ENCODE measurements at regions not wholly inside any gene's neighbourhood (a gene's known extent, or its start where the extent isn't known, plus 50 kb on each side); places are given as distances from the start of the nearest gene placed in this dataset.

GRCh38 chr7:47202146-47202783 is 379.6 kb downstream of the TNS3 start:
- no peak for DNase-seq
- CTCF ChIA-PET = no interaction called here

DNA sequence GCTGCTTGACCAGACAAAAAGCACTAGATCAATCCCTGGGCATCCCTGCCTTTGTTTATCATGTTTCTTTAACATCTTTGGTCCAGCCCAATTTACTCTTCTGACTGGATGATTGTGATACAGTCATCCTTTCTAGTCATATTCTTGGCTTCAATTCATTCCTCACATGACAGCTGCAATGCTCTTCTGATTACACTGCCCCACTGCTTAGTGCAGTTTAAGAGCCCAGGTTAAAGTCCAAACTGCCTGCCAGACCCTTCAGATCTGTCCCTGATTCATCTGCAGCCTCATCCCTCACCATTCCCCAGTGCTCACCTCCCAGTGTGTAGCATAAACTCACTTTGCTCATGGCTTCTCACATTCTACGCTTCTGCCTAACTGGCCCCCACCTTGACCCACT is 383.8 kb downstream of the TNS3 start:
- H3K4me1 Mint-ChIP-seq (ENCODE audit: low read depth, unreplicated experiment) = peaks cover 12% of the 10 kb centered on the region
- TF ChIP-seq, protein P1, sequence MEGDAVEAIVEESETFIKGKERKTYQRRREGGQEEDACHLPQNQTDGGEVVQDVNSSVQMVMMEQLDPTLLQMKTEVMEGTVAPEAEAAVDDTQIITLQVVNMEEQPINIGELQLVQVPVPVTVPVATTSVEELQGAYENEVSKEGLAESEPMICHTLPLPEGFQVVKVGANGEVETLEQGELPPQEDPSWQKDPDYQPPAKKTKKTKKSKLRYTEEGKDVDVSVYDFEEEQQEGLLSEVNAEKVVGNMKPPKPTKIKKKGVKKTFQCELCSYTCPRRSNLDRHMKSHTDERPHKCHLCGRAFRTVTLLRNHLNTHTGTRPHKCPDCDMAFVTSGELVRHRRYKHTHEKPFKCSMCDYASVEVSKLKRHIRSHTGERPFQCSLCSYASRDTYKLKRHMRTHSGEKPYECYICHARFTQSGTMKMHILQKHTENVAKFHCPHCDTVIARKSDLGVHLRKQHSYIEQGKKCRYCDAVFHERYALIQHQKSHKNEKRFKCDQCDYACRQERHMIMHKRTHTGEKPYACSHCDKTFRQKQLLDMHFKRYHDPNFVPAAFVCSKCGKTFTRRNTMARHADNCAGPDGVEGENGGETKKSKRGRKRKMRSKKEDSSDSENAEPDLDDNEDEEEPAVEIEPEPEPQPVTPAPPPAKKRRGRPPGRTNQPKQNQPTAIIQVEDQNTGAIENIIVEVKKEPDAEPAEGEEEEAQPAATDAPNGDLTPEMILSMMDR (IDR thresholded peaks at IDR 0.05; ENCODE audit: unreplicated experiment) = no peak
- no peaks in the 10 kb centered on the region for H3K36me3 Mint-ChIP-seq (ENCODE audit: insufficient read depth, unreplicated experiment)
- H3K27ac Mint-ChIP-seq (ENCODE audit: unreplicated experiment) = no peak overlapping the region
- no peak for DNase-seq
- H3K9me3 Mint-ChIP-seq (ENCODE audit: low read depth, unreplicated experiment) = peaks cover 2% of the 10 kb centered on the region
- H3K4me3 Mint-ChIP-seq (ENCODE audit: low read depth, unreplicated experiment) = no peak overlapping the region
- BruUV-seq (replicated peaks) = no TSS peak
- CTCF ChIA-PET = no interaction called here
- peaks cover 44% of the 10 kb centered on the region for H3K27me3 Mint-ChIP-seq (ENCODE audit: unreplicated experiment)
- intact Hi-C loops (cut with micrococcal nuclease; ENCODE audit: unreplicated experiment) = loop anchor here (5.0 kb wide), 1 partner anchor 54 kb away; no protein-coding TSS in a partner anchor

More at GRCh38 chr7:47202146-47202783, 379.6 kb downstream of the TNS3 start:
- H3K4me3 Mint-ChIP-seq (ENCODE audit: low read depth, unreplicated experiment) = no peak overlapping the region
- no peaks in the 10 kb centered on the region for H3K9me3 Mint-ChIP-seq (ENCODE audit: low read depth, unreplicated experiment)
- H3K36me3 Mint-ChIP-seq (ENCODE audit: insufficient read depth, unreplicated experiment) = no peaks in the 10 kb centered on the region
- no TSS peak for BruUV-seq (replicated peaks)
- no peaks in the 10 kb centered on the region for H3K4me1 Mint-ChIP-seq (ENCODE audit: low read depth, unreplicated experiment)
- TF ChIP-seq, protein P1 (IDR thresholded peaks at IDR 0.05; ENCODE audit: unreplicated experiment) = no peak
- peaks cover 64% of the 10 kb centered on the region for H3K27me3 Mint-ChIP-seq (ENCODE audit: unreplicated experiment)
- H3K27ac Mint-ChIP-seq (ENCODE audit: unreplicated experiment) = no peak overlapping the region
- intact Hi-C loops (cut with micrococcal nuclease; ENCODE audit: unreplicated experiment) = no loop called here

GRCh38 chr7:47197486-47197885 is 384.4 kb downstream of the TNS3 start:
- CTCF ChIA-PET = no interaction called here
- intact Hi-C loops (cut with micrococcal nuclease; ENCODE audit: unreplicated experiment) = loop anchor here (5.0 kb wide), 1 partner anchor 55 kb away; no protein-coding TSS in a partner anchor
- no TSS peak for BruUV-seq (replicated peaks)

GRCh38 chr7:47196737-47197136 is 385.2 kb downstream of the TNS3 start:
- TF ChIP-seq, protein P1 (IDR thresholded peaks at IDR 0.05; ENCODE audit: unreplicated experiment) = no peak
- intact Hi-C loops (cut with micrococcal nuclease; ENCODE audit: unreplicated experiment) = loop anchor here (5.0 kb wide), 1 partner anchor 56 kb away; no protein-coding TSS in a partner anchor
- CTCF ChIA-PET = no interaction called here
- no TSS peak for BruUV-seq (replicated peaks)
- Mint-ChIP-seq H3K36me3 (ENCODE audit: insufficient read depth, unreplicated experiment) (no peaks in the 10 kb centered on the region), H3K27ac (ENCODE audit: unreplicated experiment) (no peak overlapping the region), H3K27me3 (ENCODE audit: unreplicated experiment) (peaks cover 34% of the 10 kb centered on the region), H3K4me1 (ENCODE audit: low read depth, unreplicated experiment) (peaks cover 17% of the 10 kb centered on the region), H3K9me3 (ENCODE audit: low read depth, unreplicated experiment) (peaks cover 2% of the 10 kb centered on the region), H3K4me3 (ENCODE audit: low read depth, unreplicated experiment) (no peak overlapping the region)
- DNase-seq = no peak

More at GRCh38 chr7:47197486-47197885, 384.4 kb downstream of the TNS3 start:
- TF ChIP-seq, protein P1 (IDR thresholded peaks at IDR 0.05; ENCODE audit: unreplicated experiment) = no peak
- no peaks in the 10 kb centered on the region for H3K36me3 Mint-ChIP-seq (ENCODE audit: insufficient read depth, unreplicated experiment)
- H3K27me3 Mint-ChIP-seq (ENCODE audit: unreplicated experiment) = peaks cover 42% of the 10 kb centered on the region
- no peak for DNase-seq
- H3K9me3 Mint-ChIP-seq (ENCODE audit: low read depth, unreplicated experiment) = peaks cover 2% of the 10 kb centered on the region
- no peak overlapping the region for H3K27ac Mint-ChIP-seq (ENCODE audit: unreplicated experiment)
- no peak overlapping the region for H3K4me3 Mint-ChIP-seq (ENCODE audit: low read depth, unreplicated experiment)
- H3K4me1 Mint-ChIP-seq (ENCODE audit: low read depth, unreplicated experiment) = peaks cover 17% of the 10 kb centered on the region

Measured in Calu3 (cell line).